NCI-H2107 treated with DMSO at 0.1 percent for 48 hours (cell line): ENCODE measurements at regions not wholly inside any gene's neighbourhood (a gene's known extent, or its start where the extent isn't known, plus 50 kb on each side); places are given as distances from the start of the nearest gene placed in this dataset.
A peak's percentile ranks its signal among the peaks of the same experiment; 100 is the strongest.

ENCODE experiments used
- DNase-seq: peaks from one replicate; lab custom pipeline; 2025; ENCODE audit not compliant: unreplicated experiment; lab: John Stamatoyannopoulos, UW

GRCh38 chr2:5290900-5291546 lies 401.2 kb upstream of the SOX11 start:
- DNase-seq = no peak

- DNase-seq = no peak
Measured at GRCh38 chr2:5304640-5305039, 387.5 kb upstream of the SOX11 start.

GRCh38 chr2:5315041-5315440 lies 377.1 kb upstream of the SOX11 start:
- DNase-seq = no peak

GRCh38 chr2:5315512-5315911 lies 376.7 kb upstream of the SOX11 start:
- peak; percentile 63 for DNase-seq

GRCh38 chr2:5316001-5316490 lies 376.1 kb upstream of the SOX11 start:
- no peak for DNase-seq

GRCh38 chr2:5319493-5319892 lies 372.7 kb upstream of the SOX11 start:
- no peak for DNase-seq

GRCh38 chr2:5322396-5322795 lies 369.8 kb upstream of the SOX11 start:
- no peak for DNase-seq

- no peak for DNase-seq
Measured at GRCh38 chr2:5325523-5325922, 366.7 kb upstream of the SOX11 start.

GRCh38 chr2:5328826-5329225 lies 363.4 kb upstream of the SOX11 start:
- no peak for DNase-seq

- no peak for DNase-seq
Measured at GRCh38 chr2:5329763-5330162, 362.4 kb upstream of the SOX11 start.

- no peak for DNase-seq
Measured at GRCh38 chr2:5330961-5331360, 361.2 kb upstream of the SOX11 start.

GRCh38 chr2:5332925-5333324 lies 359.3 kb upstream of the SOX11 start:
- DNase-seq = no peak

GRCh38 chr2:5339473-5339872 lies 352.7 kb upstream of the SOX11 start:
- no peak for DNase-seq

GRCh38 chr2:5343785-5344335 lies 348.3 kb upstream of the SOX11 start:
- DNase-seq = no peak

GRCh38 chr2:5352286-5352685 lies 339.9 kb upstream of the SOX11 start:
- DNase-seq = no peak

GRCh38 chr2:5353565-5353964 lies 338.6 kb upstream of the SOX11 start:
- DNase-seq = no peak

- no peak for DNase-seq
Measured at GRCh38 chr2:5359397-5359796, 332.8 kb upstream of the SOX11 start.

- no peak for DNase-seq
Measured at GRCh38 chr2:5360081-5360480, 332.1 kb upstream of the SOX11 start.

- no peak for DNase-seq
Measured at GRCh38 chr2:5364361-5364760, 327.8 kb upstream of the SOX11 start.

- peak; percentile 51 for DNase-seq
Measured at GRCh38 chr2:5365871-5366461, 326.2 kb upstream of the SOX11 start.

GRCh38 chr2:5367321-5367720 lies 324.9 kb upstream of the SOX11 start:
- DNase-seq = no peak

- DNase-seq = peak; percentile 2
Measured at GRCh38 chr2:5368263-5368662, 323.9 kb upstream of the SOX11 start.

- no peak for DNase-seq
Measured at GRCh38 chr2:5369510-5369909, 322.7 kb upstream of the SOX11 start.
